HUES64 (cell line): ENCODE measurements at regions not wholly inside any gene's neighbourhood (a gene's known extent, or its start where the extent isn't known, plus 50 kb on each side); places are given as distances from the start of the nearest gene placed in this dataset.

Experiments used
- H3K27ac ChIP-seq: 2 replicates; pipeline ENCODE4 v1.7.0; 2013; ENCODE audit warnings: low read depth, low read length, inconsistent platforms
- H3K27me3 ChIP-seq: 2 replicates; pipeline ENCODE4 v1.6.1; 2013; ENCODE audit warnings: mild to moderate bottlenecking, low read length; ENCODE audit not compliant: insufficient read depth
- H3K36me3 ChIP-seq: 2 replicates; pipeline ENCODE4 v1.6.1; 2013; ENCODE audit warnings: mild to moderate bottlenecking, low read length; ENCODE audit not compliant: insufficient read depth
- H3K4me1 ChIP-seq: 2 replicates; pipeline ENCODE4 v1.6.1; 2013; ENCODE audit warnings: mild to moderate bottlenecking, low read length, moderate library complexity; ENCODE audit not compliant: insufficient read depth
- H3K4me3 ChIP-seq: 2 replicates; pipeline ENCODE4 v1.5.1; 2013; ENCODE audit warnings: mild to moderate bottlenecking, low read length, moderate library complexity
- H3K9ac ChIP-seq: 2 replicates; pipeline ENCODE4 v1.6.1; 2013; ENCODE audit warnings: mild to moderate bottlenecking, low read depth, low read length
- H3K9me3 ChIP-seq: 2 replicates; pipeline ENCODE4 v1.6.1; 2013; ENCODE audit warnings: low read depth, low read length; ENCODE audit not compliant: insufficient read depth
- WGBS: fragments of 150-250, 120-280 bp; methylation state at CpG from one replicate; pipeline ENCODE4 v1.1.7; 2013; ENCODE audit warnings: missing lambda C conversion rate; 5-methylcytosine and 5-hydroxymethylcytosine counted together

DNA sequence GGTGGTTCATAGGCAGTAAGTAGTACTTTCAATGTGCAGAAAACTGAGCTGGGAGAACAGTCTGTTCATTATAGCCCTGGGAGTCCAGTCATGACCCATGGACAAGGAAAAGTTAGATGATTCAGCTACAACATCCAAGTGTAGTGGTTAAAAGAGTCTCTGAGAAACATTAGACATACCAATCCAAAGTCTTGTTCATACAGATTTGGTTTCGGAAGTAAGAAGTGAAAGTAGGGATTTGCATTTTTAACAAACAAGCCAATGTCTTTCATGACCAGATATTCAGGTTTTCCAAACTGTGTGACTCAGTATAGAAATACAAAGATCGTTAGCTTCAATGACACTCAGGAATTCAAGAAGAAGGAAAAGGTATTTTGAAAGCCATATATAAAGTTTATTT is 345.3 kb downstream of the SLITRK1 start:
- H3K27ac ChIP-seq, result no peak overlapping the region
- no peaks in the 10 kb centered on the region for H3K36me3 ChIP-seq
- H3K4me3 ChIP-seq, result no peak overlapping the region
- H3K9ac ChIP-seq, result no peak overlapping the region
- H3K9me3 ChIP-seq, result peaks cover 21% of the 10 kb centered on the region
- no peaks in the 10 kb centered on the region for H3K27me3 ChIP-seq
- no peaks in the 10 kb centered on the region for H3K4me1 ChIP-seq
- WGBS, result no CpG with 5 or more reads among the region's 2 CpGs

DNA sequence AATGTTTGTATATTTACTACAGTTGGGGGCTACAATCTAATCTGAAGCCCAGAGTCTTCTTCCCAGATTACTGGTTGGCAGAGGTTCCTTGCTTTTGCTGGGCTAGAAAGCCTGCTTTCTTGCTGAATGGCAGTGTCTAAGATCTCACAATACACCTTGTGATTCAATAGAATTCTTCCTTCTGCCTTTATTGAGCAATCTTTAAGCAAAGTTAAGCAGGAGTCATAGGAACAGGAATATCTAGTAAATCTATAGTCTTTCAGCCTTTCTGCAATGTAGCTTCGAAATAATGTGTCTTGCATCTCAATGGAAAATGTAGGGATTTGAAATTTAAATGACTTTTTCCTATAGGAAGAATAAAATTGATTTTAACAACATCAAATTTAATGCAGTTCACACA is 346.1 kb downstream of the SLITRK1 start:
- Histone ChIP-seq H3K27ac (no peak overlapping the region), H3K4me3 (no peak overlapping the region), H3K36me3 (no peaks in the 10 kb centered on the region), H3K4me1 (no peaks in the 10 kb centered on the region), H3K9me3 (peaks cover 21% of the 10 kb centered on the region), H3K27me3 (no peaks in the 10 kb centered on the region), H3K9ac (no peak overlapping the region)
- whole genome bisulfite sequencing, result no CpG with 5 or more reads among the region's 1 CpG

DNA sequence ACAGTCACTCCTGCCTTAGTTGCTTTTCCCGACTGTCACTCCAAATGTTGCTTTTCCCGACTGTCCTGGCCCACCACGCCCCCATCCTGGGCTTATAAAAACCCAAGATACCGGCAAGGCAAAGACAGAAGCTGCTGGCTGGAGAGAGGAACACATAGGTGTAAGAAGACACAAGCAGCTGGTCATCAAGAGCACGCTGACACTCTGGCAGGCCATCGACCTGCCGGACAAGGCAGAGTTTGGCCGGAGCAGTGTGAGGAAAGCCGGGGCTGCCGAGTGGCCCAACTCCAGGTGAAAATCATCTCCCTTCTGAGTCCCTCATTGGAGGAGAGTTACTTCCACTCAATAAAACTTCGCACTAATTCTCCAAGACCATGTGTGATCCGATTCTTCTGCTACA is 349.5 kb downstream of the SLITRK1 start:
- no peaks in the 10 kb centered on the region for H3K36me3 ChIP-seq
- H3K4me3 ChIP-seq, result no peak overlapping the region
- 0 out of 2 replicates have a peak, but pooled peaks cover 4% of the 10 kb centered on the region for H3K9me3 ChIP-seq
- no peak overlapping the region for H3K9ac ChIP-seq
- H3K27ac ChIP-seq, result no peak overlapping the region
- 94% methylated on average over 12 of the region's 12 CpGs for WGBS
- no peaks in the 10 kb centered on the region for H3K4me1 ChIP-seq
- H3K27me3 ChIP-seq, result no peaks in the 10 kb centered on the region

DNA sequence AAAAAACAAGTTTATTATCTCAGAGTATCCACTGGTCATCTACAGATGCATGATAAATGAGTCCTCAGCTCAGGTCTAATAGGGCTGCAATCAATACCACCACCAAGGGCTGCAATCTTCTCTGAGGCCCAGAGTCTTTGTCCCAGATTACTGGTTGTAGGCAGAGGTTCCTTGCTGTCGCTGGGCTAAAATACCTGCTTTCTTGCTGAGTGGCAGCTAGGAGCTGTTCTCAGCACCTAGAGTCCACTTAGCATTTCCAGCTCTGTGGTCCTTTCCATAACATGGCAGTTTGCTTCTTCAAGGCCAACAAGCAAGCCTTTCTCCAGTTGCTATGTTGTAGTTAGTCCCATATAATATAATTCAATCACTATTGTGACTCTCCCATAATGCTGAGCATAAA is 351.3 kb downstream of the SLITRK1 start:
- 56% methylated on average over 1 of the region's 1 CpG for WGBS
- no peak overlapping the region for H3K9ac ChIP-seq
- no peak overlapping the region for H3K27ac ChIP-seq
- H3K4me1 ChIP-seq, result no peaks in the 10 kb centered on the region
- no peaks in the 10 kb centered on the region for H3K9me3 ChIP-seq
- no peak overlapping the region for H3K4me3 ChIP-seq
- H3K27me3 ChIP-seq, result no peaks in the 10 kb centered on the region
- no peaks in the 10 kb centered on the region for H3K36me3 ChIP-seq

DNA sequence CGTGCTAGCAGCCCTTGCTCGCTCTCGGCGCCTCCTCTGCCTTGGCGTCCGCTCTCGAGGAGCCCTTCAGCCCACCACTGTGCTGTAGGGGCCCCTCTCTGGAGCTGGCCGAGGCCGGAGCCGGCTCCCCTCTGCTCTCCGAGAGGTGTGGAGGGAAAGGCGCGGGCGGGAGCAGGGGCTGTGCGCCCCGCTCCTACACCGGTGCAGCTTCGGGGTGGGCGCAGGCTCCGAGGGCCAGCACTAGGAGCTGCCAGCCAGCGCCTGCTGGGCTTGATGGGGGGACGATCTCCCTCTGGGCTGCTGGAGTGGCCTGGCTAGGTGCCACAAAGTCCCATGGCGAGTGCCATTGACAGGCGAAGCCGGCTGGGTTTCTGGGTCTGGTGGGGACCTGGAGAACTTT is 365.5 kb downstream of the SLITRK1 start:
- H3K4me1 ChIP-seq, result no peaks in the 10 kb centered on the region
- no peak overlapping the region for H3K9ac ChIP-seq
- no peak overlapping the region for H3K27ac ChIP-seq
- H3K4me3 ChIP-seq, result no peak overlapping the region
- H3K36me3 ChIP-seq, result no peaks in the 10 kb centered on the region
- H3K27me3 ChIP-seq, result no peaks in the 10 kb centered on the region
- WGBS, result 97% methylated on average over 25 of the region's 25 CpGs
- H3K9me3 ChIP-seq, result no peaks in the 10 kb centered on the region

DNA sequence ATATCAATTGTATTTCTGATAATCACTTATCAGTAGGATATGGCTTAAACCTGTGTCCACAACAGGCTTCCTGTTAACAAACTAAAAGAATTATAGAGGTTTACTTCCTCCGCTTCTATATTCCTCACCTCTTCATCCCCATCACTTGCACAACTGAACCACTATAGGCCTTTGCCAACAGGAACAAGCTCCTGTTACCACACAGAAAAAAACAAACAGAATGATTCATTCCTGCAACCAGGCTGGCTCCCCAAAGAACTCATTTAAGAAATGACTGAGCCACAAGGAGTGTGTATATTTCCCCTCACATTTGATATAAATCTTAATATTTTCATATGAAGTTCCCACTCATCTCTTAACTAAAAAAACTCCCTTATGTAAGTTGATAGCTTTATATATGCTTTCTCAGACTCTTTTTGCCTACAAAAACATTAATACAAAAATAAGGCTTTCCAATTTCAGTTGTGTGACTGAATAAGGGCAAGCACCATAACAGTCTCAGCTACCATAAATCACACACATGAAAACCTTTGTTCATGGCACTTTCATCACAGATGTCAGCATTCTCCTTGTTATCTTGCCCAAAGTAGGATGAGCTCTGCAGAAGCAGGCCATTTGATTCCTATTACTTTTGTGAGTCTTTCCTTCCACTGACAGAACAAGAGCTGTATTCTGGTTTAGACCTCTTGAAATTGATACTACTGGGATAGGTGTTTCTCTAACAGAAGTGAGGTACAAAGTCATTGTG is 366.8 kb downstream of the SLITRK1 start:
- H3K9me3 ChIP-seq, result no peaks in the 10 kb centered on the region
- no peak overlapping the region for H3K9ac ChIP-seq
- H3K4me3 ChIP-seq, result no peak overlapping the region
- H3K27me3 ChIP-seq, result no peaks in the 10 kb centered on the region
- H3K36me3 ChIP-seq, result no peaks in the 10 kb centered on the region
- H3K27ac ChIP-seq, result no peak overlapping the region
- 96% methylated on average over 1 of the region's 1 CpG for WGBS
- no peaks in the 10 kb centered on the region for H3K4me1 ChIP-seq

DNA sequence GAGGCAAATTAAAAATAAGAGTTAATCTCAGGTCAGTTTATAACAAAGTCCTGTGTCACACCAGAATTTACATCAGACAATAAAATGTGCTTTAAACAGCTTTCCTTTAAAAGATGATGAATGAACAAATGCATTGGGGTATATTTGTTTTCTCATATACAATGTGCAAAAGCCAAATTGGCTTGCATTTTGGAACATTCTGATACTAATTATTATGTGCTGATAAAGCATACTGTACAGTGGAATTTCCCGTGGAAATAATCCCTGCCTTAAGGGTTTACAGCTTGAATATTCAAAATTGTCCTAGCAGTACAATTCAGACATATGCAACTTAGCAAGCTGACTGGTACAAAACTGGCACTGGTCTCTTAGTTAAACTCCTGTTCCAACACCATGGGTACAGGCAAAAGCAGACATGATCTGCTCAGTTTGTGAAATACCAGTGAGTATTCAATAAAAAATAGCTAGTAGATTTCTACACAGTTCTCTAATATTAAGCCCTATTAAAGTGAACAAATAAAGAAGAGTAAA is 373.4 kb downstream of the SLITRK1 start:
- no peak overlapping the region for H3K27ac ChIP-seq
- 86% methylated on average over 1 of the region's 1 CpG for WGBS
- H3K4me3 ChIP-seq, result no peak overlapping the region
- no peaks in the 10 kb centered on the region for H3K27me3 ChIP-seq
- no peaks in the 10 kb centered on the region for H3K9me3 ChIP-seq
- no peaks in the 10 kb centered on the region for H3K36me3 ChIP-seq
- H3K9ac ChIP-seq, result no peak overlapping the region
- no peaks in the 10 kb centered on the region for H3K4me1 ChIP-seq

DNA sequence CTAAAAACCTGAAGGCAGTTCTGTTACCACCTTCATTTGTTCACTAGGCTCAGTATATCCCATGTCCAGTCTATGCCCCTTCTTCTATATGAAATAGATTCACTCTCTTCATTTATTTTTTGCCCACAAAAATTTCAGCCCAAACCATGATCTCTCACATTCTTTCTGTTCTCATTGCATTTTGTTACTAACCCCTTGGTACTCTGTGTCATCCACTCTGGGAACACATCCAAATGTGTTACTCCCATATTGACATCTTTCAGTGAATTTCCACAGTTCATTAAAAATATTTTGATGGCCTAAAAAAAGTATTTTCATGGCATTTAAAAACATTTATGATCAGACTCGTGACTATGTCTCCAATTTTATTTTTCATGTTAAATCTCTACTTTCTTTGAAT is 378.9 kb downstream of the SLITRK1 start:
- WGBS, result 88% methylated on average over 1 of the region's 1 CpG
- no peak overlapping the region for H3K27ac ChIP-seq
- H3K4me3 ChIP-seq, result no peak overlapping the region
- H3K36me3 ChIP-seq, result no peaks in the 10 kb centered on the region
- no peaks in the 10 kb centered on the region for H3K4me1 ChIP-seq
- H3K9ac ChIP-seq, result no peak overlapping the region
- H3K27me3 ChIP-seq, result no peaks in the 10 kb centered on the region
- H3K9me3 ChIP-seq, result no peaks in the 10 kb centered on the region

DNA sequence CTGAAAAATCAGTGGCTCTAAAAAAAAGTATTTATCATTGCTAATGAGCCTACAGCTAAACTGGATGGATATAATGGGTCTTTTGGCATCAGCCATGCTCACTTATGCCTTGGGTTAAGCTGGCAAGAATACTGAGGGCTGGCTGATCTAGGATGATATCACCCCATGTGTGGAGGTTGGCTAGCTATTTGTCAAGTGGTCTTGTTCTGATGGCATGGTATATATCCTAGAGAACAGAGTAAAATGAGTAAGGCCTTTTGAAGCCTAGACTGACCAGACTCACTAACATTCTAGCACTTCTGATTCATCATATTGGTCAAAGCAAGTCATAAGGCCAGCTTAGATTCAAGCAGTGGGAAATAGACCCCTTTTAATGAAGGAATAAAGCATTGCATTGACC is 383.0 kb downstream of the SLITRK1 start:
- H3K9me3 ChIP-seq, result no peaks in the 10 kb centered on the region
- no peak overlapping the region for H3K4me3 ChIP-seq
- no peaks in the 10 kb centered on the region for H3K27me3 ChIP-seq
- H3K4me1 ChIP-seq, result no peaks in the 10 kb centered on the region
- no peak overlapping the region for H3K9ac ChIP-seq
- H3K27ac ChIP-seq, result no peak overlapping the region
- no peaks in the 10 kb centered on the region for H3K36me3 ChIP-seq

DNA sequence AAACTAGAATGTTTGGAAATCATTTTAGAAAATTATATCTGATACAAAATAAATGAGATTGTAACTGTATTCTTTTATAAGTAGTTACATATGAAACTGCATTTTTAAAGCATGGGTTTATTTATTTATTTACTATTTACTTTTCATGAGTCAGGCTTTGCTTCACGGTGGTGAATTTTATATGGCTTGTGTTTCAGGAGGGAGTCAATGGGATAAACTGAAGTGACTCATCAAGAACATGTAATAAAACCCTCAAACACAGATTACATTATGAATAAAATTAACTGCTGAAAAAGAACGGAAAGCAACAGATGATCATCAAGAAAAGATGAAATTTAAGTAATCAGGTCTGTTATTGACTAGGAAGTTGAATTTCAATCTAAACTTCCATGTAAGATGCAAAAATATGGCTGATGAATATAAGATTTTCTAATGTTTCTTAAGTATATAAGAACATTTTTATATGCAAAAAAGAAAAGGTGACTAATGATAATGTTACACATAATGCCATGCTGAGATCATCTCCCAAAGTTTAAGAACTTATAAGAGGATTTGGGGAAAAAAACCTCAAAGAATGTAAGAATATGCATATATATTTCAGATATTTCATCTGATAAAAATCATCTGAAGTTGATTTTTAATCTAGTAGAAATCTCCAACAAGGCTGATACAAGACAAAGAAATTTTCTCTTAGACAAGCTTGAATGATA is 383.6 kb downstream of the SLITRK1 start:
- no peaks in the 10 kb centered on the region for H3K4me1 ChIP-seq
- H3K9me3 ChIP-seq, result no peaks in the 10 kb centered on the region
- no peaks in the 10 kb centered on the region for H3K36me3 ChIP-seq
- H3K27ac ChIP-seq, result no peak overlapping the region
- no peaks in the 10 kb centered on the region for H3K27me3 ChIP-seq
- no peak overlapping the region for H3K4me3 ChIP-seq
- WGBS, result 100% methylated on average over 1 of the region's 2 CpGs
- no peak overlapping the region for H3K9ac ChIP-seq

DNA sequence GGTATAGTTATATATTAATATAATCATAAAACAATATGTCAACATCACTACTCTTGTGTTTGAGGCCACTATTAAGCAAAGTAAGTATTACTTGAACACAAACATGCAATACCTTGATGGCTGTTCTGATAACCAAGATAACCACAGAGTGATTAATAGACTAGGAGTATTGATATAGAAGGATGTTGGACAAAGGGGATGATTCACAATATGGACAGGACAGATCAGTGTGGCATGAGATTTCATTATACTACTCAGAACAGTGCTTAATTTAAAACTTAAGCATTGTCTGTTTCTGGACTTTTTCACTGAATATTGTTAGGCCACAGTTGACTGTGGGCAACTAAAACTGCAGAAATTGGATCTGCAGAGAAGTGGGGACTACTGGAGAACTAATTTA is 384.2 kb downstream of the SLITRK1 start:
- Histone ChIP-seq H3K4me1 (no peaks in the 10 kb centered on the region), H3K27ac (no peak overlapping the region), H3K9ac (no peak overlapping the region), H3K27me3 (no peaks in the 10 kb centered on the region), H3K36me3 (no peaks in the 10 kb centered on the region), H3K9me3 (no peaks in the 10 kb centered on the region), H3K4me3 (no peak overlapping the region)
